ENCODE measurements at regions not wholly inside any gene's neighbourhood (a gene's known extent, or its start where the extent isn't known, plus 50 kb on each side); places are given as distances from the start of the nearest gene placed in this dataset.

DNA sequence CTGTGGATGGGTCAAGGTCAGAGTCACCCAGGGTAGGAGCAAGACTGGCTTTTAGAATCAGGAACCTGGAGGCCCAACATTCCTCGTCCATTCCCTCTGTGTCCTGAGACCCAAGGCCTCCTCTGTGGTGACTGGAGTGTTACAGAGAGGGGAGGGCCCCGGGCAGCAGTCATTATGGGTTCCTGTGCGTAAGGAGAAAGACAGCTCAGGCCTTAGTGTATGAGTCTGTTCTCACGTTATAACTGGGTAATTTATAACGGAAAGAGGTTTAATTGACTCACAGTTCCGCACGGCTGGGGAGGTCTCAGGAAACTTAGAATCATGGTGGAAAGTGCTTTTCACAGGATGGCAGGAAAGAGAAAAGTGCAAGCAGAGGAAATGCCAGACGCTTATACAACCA, 422.3 kb downstream of the TCERG1L start:
- TF ChIP-seq, protein P1, sequence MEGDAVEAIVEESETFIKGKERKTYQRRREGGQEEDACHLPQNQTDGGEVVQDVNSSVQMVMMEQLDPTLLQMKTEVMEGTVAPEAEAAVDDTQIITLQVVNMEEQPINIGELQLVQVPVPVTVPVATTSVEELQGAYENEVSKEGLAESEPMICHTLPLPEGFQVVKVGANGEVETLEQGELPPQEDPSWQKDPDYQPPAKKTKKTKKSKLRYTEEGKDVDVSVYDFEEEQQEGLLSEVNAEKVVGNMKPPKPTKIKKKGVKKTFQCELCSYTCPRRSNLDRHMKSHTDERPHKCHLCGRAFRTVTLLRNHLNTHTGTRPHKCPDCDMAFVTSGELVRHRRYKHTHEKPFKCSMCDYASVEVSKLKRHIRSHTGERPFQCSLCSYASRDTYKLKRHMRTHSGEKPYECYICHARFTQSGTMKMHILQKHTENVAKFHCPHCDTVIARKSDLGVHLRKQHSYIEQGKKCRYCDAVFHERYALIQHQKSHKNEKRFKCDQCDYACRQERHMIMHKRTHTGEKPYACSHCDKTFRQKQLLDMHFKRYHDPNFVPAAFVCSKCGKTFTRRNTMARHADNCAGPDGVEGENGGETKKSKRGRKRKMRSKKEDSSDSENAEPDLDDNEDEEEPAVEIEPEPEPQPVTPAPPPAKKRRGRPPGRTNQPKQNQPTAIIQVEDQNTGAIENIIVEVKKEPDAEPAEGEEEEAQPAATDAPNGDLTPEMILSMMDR (conservative IDR thresholded peaks at IDR 0.05), result no peak
- TF ChIP-seq ZFX (IDR thresholded peaks at IDR 0.05), result no peak
- H3K27ac ChIP-seq, result no peak overlapping the region

DNA sequence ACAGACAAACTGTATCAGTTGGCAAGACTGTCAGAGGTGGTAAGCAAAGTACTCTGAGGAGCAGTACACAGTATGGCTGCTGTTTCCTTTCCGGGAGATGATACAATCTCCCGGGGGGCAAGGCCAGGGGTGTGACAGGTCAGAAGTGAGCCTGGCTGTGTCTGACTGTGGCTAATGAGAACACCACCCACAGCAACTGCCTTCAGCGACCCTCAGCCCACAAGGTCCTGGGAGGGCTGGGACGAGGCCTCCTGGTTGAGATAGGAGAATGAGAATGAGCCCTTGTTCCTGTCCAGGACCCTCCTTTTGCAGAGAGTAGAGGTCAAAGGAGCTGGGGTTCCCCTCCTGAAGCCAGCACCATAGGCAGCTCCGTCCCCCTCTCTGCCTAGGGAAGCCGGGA, 421.7 kb downstream of the TCERG1L start:
- no peak for TF ChIP-seq ZFX (IDR thresholded peaks at IDR 0.05)
- TF ChIP-seq, protein P1 (conservative IDR thresholded peaks at IDR 0.05), result no peak
- H3K27ac ChIP-seq, result no peak overlapping the region

DNA sequence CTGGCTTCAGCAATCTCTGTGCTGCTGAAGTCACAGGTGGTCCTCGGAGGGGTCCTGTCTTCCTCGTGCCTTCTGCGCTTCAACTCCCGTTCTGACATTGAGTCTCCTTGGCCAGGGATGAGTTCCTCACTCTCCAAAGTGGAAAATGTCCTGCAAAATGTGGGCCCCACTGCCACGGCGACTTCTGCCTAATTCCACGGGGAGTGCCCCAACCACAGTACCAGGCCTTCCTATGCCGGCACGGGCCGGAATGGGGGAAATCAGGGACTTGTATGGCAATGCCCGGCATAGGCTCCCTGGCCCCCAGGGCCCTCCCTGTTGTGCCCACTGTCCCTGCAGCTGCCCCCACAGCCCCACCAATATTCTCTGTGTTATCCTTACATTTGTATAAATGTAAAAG, 420.5 kb downstream of the TCERG1L start:
- no peak overlapping the region for H3K27ac ChIP-seq
- no peak for TF ChIP-seq ZFX (IDR thresholded peaks at IDR 0.05)
- TF ChIP-seq, protein P1 (conservative IDR thresholded peaks at IDR 0.05), result no peak

DNA sequence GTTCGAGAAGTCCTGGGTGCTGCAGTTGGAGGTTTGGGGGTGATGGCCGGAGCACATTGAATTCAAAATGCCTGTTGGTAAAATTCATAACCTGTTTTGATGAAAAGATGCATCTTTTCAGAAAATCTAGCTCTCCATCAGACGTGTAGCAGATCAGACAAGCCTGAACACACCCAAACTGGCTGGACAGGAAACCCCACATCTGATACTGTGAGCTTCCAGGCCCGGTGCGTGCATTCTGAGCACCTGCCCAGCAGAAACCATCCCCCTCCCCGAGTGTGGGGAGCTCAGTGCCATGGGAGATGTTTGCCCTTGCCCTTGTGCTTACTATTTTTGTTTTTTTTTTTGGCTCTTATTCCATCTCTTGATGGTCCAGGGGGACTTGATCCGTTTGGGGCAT, 417.1 kb downstream of the TCERG1L start:
- TF ChIP-seq, protein P1 (conservative IDR thresholded peaks at IDR 0.05), result no peak
- no peak for TF ChIP-seq ZFX (IDR thresholded peaks at IDR 0.05)
- H3K27ac ChIP-seq, result no peak overlapping the region

DNA sequence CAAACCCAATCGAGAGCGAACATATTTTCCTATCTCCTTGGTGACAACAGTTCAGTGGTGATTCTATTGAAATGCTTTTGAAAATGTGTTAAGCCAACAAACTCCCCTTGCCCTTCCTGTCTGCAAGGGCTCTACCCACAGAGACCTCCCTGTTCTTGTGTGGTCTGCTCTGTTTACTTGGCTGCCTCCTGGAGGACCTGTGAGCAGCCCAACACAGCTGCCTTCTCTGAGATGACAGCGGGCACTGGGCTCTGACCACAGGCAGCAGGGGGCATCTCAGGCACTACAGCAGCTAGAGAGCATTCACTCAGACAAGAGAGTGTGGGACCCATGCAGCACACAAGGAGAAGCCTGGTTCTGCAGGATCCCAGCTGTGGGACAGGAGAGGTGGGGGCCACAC, 416.4 kb downstream of the TCERG1L start:
- TF ChIP-seq ZFX (IDR thresholded peaks at IDR 0.05), result no peak
- TF ChIP-seq, protein P1 (conservative IDR thresholded peaks at IDR 0.05), result no peak
- H3K27ac ChIP-seq, result no peak overlapping the region

DNA sequence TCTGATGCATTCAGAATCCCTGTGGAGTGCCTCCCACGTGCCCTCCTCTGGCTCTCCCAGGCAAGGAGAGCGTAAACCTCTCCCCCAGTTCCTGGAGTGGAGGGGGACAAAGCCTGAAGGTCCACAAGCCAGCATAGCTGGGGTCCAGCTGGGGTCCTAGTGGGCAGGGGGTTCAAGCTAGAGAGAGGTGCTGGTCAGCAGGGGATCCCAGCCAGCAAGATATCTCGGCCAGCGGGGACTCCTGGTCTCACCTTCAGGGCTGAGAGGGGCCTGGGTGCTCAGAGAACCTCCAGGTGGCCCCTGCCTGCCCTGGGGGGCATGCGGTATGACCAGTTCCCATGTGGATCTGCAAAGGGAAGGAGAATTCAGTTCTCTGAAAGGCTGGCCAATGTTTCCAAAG, 413.7 kb downstream of the TCERG1L start:
- TF ChIP-seq, protein P1 (conservative IDR thresholded peaks at IDR 0.05), result no peak

DNA sequence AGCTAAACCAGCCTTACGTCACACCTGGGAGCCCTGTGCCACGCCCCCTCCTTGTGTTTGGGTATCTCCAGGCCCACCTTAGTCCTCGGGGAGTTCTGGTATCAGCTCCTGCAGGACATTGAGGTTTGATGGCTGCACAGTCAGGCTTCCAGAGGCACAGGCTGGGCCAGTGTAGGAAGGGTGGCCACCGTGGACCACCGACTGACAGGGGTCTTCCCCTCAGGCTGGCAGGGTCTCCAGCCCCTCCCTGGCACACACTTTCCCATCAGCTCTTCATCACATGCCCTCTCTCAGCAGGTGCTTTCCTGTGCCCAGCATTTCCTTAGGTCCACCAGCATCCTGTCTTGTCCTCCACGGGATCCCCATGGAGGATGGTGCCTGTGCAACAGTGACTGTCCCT, 413.1 kb downstream of the TCERG1L start:
- TF ChIP-seq, protein P1 (conservative IDR thresholded peaks at IDR 0.05), result no peak
- TF ChIP-seq ZFX (IDR thresholded peaks at IDR 0.05), result no peak
- H3K27ac ChIP-seq, result no peak overlapping the region

More for the DNA sequence above, 413.7 kb downstream of the TCERG1L start:
- H3K27ac ChIP-seq, result no peak overlapping the region
